ENCODE measurements at regions not wholly inside any gene's neighbourhood (a gene's known extent, or its start where the extent isn't known, plus 50 kb on each side); places are given as distances from the start of the nearest gene placed in this dataset.

DNA sequence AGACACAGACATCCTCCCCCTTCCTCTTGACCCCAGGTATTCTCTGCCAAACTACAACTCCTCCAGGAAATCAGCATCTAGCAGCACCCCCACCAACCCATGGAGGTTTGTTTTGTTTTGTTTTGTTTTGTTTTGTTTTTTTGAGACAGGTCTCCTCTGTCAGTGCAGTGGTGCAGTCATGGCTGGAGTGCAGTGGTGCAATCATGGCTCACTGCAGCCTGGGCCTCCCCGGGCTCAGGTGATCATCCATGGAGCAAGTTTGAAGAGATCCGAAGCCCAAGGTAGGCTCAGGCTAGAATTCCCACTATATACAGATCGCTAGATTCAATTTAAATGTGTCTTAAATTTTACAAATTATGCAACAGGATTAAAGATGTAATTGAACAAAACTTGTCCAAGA, 518.2 kb upstream of the ARID1B start:
- TF ChIP-seq, protein P1, sequence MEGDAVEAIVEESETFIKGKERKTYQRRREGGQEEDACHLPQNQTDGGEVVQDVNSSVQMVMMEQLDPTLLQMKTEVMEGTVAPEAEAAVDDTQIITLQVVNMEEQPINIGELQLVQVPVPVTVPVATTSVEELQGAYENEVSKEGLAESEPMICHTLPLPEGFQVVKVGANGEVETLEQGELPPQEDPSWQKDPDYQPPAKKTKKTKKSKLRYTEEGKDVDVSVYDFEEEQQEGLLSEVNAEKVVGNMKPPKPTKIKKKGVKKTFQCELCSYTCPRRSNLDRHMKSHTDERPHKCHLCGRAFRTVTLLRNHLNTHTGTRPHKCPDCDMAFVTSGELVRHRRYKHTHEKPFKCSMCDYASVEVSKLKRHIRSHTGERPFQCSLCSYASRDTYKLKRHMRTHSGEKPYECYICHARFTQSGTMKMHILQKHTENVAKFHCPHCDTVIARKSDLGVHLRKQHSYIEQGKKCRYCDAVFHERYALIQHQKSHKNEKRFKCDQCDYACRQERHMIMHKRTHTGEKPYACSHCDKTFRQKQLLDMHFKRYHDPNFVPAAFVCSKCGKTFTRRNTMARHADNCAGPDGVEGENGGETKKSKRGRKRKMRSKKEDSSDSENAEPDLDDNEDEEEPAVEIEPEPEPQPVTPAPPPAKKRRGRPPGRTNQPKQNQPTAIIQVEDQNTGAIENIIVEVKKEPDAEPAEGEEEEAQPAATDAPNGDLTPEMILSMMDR (IDR thresholded peaks at IDR 0.05) = no peak
- no peak for TF ChIP-seq POLR2A (IDR thresholded peaks at IDR 0.05)
- TF ChIP-seq POLR2AphosphoS5 (IDR thresholded peaks at IDR 0.05) = no peak

All from suprapubic skin (tissue), 4 donors.